ENCODE measurements at regions not wholly inside any gene's neighbourhood (a gene's known extent, or its start where the extent isn't known, plus 50 kb on each side); places are given as distances from the start of the nearest gene placed in this dataset.

GRCh38 chr14:56412468-56413434 lies 166.8 kb upstream of the TMEM260 start:
- DNase-seq, result no peak
- intact Hi-C loops (cut with DNase I; ENCODE audit: low total_unique reads), result no loop called here

GRCh38 chr14:56413721-56414120 lies 165.9 kb upstream of the TMEM260 start:
- Histone ChIP-seq H3K4me3 (no peak overlapping the region), H3K4me1 (peaks cover 0 to 14% (median 0%) of the 10 kb centered on the region in 4 donors), H3K9me3 (no peaks in the 10 kb centered on the region), H3K27me3 (no peaks in the 10 kb centered on the region), H3K27ac (no peak overlapping the region), H3K36me3 (no peaks in the 10 kb centered on the region)
- TF ChIP-seq CTCF (IDR thresholded peaks at IDR 0.05), result no peak
- DNase-seq, result no peak
- intact Hi-C loops (cut with DNase I; ENCODE audit: low total_unique reads), result no loop called here

More at GRCh38 chr14:56412468-56413434, 166.8 kb upstream of the TMEM260 start:
- Histone ChIP-seq H3K9me3 (no peaks in the 10 kb centered on the region), H3K27ac (no peak overlapping the region), H3K36me3 (no peaks in the 10 kb centered on the region), H3K27me3 (no peaks in the 10 kb centered on the region), H3K4me1 (peaks cover 0 to 14% (median 0%) of the 10 kb centered on the region in 4 donors), H3K4me3 (no peak overlapping the region)
- TF ChIP-seq CTCF (IDR thresholded peaks at IDR 0.05), result no peak

- no peaks in the 10 kb centered on the region for H3K9me3 ChIP-seq
- H3K27ac ChIP-seq, result no peak overlapping the region
- H3K36me3 ChIP-seq, result no peaks in the 10 kb centered on the region
- no peaks in the 10 kb centered on the region for H3K27me3 ChIP-seq
- intact Hi-C loops (cut with DNase I; ENCODE audit: low total_unique reads), result no loop called here
- TF ChIP-seq CTCF (IDR thresholded peaks at IDR 0.05), result no peak
- peaks cover 0 to 14% (median 0%) of the 10 kb centered on the region in 4 donors for H3K4me1 ChIP-seq
- H3K4me3 ChIP-seq, result no peak overlapping the region
- no peak for DNase-seq
These were observed 165.4 kb upstream of the TMEM260 start for GRCh38 chr14:56414236-56414635.

GRCh38 chr14:56416213-56416612 lies 163.4 kb upstream of the TMEM260 start:
- no peak for DNase-seq
- H3K9me3 ChIP-seq, result no peaks in the 10 kb centered on the region
- no peaks in the 10 kb centered on the region for H3K27me3 ChIP-seq
- peaks cover 0 to 8% (median 0%) of the 10 kb centered on the region in 4 donors for H3K4me1 ChIP-seq
- no peak overlapping the region for H3K27ac ChIP-seq
- H3K36me3 ChIP-seq, result no peaks in the 10 kb centered on the region
- intact Hi-C loops (cut with DNase I; ENCODE audit: low total_unique reads), result no loop called here
- TF ChIP-seq CTCF (IDR thresholded peaks at IDR 0.05), result no peak
- no peak overlapping the region for H3K4me3 ChIP-seq

- intact Hi-C loops (cut with DNase I; ENCODE audit: low total_unique reads), result no loop called here
- H3K4me3 ChIP-seq, result no peak overlapping the region
- H3K36me3 ChIP-seq, result no peaks in the 10 kb centered on the region
- TF ChIP-seq CTCF (IDR thresholded peaks at IDR 0.05), result no peak
- no peaks in the 10 kb centered on the region for H3K27me3 ChIP-seq
- H3K9me3 ChIP-seq, result no peaks in the 10 kb centered on the region
- peaks cover 0 to 4% (median 0%) of the 10 kb centered on the region in 4 donors for H3K4me1 ChIP-seq
- DNase-seq, result no peak
- no peak overlapping the region for H3K27ac ChIP-seq
These were observed 162.4 kb upstream of the TMEM260 start for GRCh38 chr14:56417173-56417572.
